ENCODE measurements at regions not wholly inside any gene's neighbourhood (a gene's known extent, or its start where the extent isn't known, plus 50 kb on each side); places are given as distances from the start of the nearest gene placed in this dataset.

GRCh38 chr18:54776282-54776977, 51.8 kb upstream of the RAB27B start:
- Histone ChIP-seq H3K4me3 (ENCODE audit: low read depth, low read length) (no peak overlapping the region), H4K12ac (ENCODE audit: low read depth, low read length) (no peak overlapping the region)

GRCh38 chr18:54777118-54777791, 51.0 kb upstream of the RAB27B start:
- H4K8ac ChIP-seq (ENCODE audit: low read depth, low read length) = no peak overlapping the region
- H2AK5ac ChIP-seq (ENCODE audit: low read length) = no peak overlapping the region
- H3K4ac ChIP-seq (ENCODE audit: low read depth, low read length) = no peak overlapping the region
- H3K27ac ChIP-seq (ENCODE audit: low read depth, low read length) = no peak overlapping the region
- peaks cover 0 to 2% of the 10 kb centered on the region in 2 experiments for H3K4me1 ChIP-seq (ENCODE audit: control insufficient read depth in 1 of 2, insufficient read depth in 2 of 2, low read length in 2 of 2)
- H3K79me2 ChIP-seq (ENCODE audit: control insufficient read depth, insufficient read depth, low read length, poor library complexity) = no peaks in the 10 kb centered on the region
- no peak overlapping the region for H3K14ac ChIP-seq (ENCODE audit: low read length)
- H3K36me3 ChIP-seq (ENCODE audit: control insufficient read depth in 1 of 2, insufficient read depth in 2 of 2, low read length in 2 of 2) = no peaks in the 10 kb centered on the region
- H3K18ac ChIP-seq (ENCODE audit: low read length) = no peak overlapping the region
- no peak overlapping the region for H4K12ac ChIP-seq (ENCODE audit: low read depth, low read length)
- H2BK12ac ChIP-seq (ENCODE audit: low read length) = no peak overlapping the region
- no peaks in the 10 kb centered on the region for H3K27me3 ChIP-seq (ENCODE audit: insufficient read depth, low read length)
- H4K91ac ChIP-seq (ENCODE audit: low read depth, low read length) = no peak overlapping the region
- H3K9ac ChIP-seq (ENCODE audit: low read length) = no peak overlapping the region
- WGBS (ENCODE audit: extremely low coverage, insufficient coverage, insufficient read length) = no CpG with 5 or more reads among the region's 1 CpG
- no peaks in the 10 kb centered on the region for H3K79me1 ChIP-seq (ENCODE audit: low read length)
- no peak overlapping the region for H3K23ac ChIP-seq (ENCODE audit: low read length)
- H2BK5ac ChIP-seq (ENCODE audit: low read depth, low read length, poor library complexity) = no peak overlapping the region
- DNase-seq = no peak
- no peak overlapping the region for H2BK120ac ChIP-seq (ENCODE audit: insufficient read depth, low read length, poor library complexity)
- H2AFZ ChIP-seq (ENCODE audit: insufficient read depth, low read length, poor library complexity) = no peak overlapping the region
- H3K4me2 ChIP-seq (ENCODE audit: low read length) = no peak overlapping the region
- no peak overlapping the region for H3K4me3 ChIP-seq (ENCODE audit: low read depth, low read length)
- no peaks in the 10 kb centered on the region for H3K9me3 ChIP-seq (ENCODE audit: insufficient read depth, low read depth, low read length)

More at GRCh38 chr18:54776282-54776977, 51.8 kb upstream of the RAB27B start:
- Histone ChIP-seq H3K9me3 (ENCODE audit: insufficient read depth, low read depth, low read length) (no peaks in the 10 kb centered on the region), H3K18ac (ENCODE audit: low read length) (no peak overlapping the region), H3K36me3 (ENCODE audit: control insufficient read depth in 1 of 2, insufficient read depth in 2 of 2, low read length in 2 of 2) (no peaks in the 10 kb centered on the region), H3K14ac (ENCODE audit: low read length) (no peak overlapping the region), H3K4me1 (ENCODE audit: control insufficient read depth in 1 of 2, insufficient read depth in 2 of 2, low read length in 2 of 2) (peaks cover 0 to 2% of the 10 kb centered on the region in 2 experiments), H3K27me3 (ENCODE audit: insufficient read depth, low read length) (no peaks in the 10 kb centered on the region), H3K79me2 (ENCODE audit: control insufficient read depth, insufficient read depth, low read length, poor library complexity) (no peaks in the 10 kb centered on the region), H3K27ac (ENCODE audit: low read depth, low read length) (no peak overlapping the region), H3K9ac (ENCODE audit: low read length) (no peak overlapping the region), H4K8ac (ENCODE audit: low read depth, low read length) (no peak overlapping the region), H3K4me2 (ENCODE audit: low read length) (no peak overlapping the region), H3K79me1 (ENCODE audit: low read length) (no peaks in the 10 kb centered on the region), H2AK5ac (ENCODE audit: low read length) (no peak overlapping the region), H3K23ac (ENCODE audit: low read length) (no peak overlapping the region), H3K4ac (ENCODE audit: low read depth, low read length) (no peak overlapping the region), H2BK120ac (ENCODE audit: insufficient read depth, low read length, poor library complexity) (no peak overlapping the region), H2BK12ac (ENCODE audit: low read length) (no peak overlapping the region), H4K91ac (ENCODE audit: low read depth, low read length) (no peak overlapping the region), H2AFZ (ENCODE audit: insufficient read depth, low read length, poor library complexity) (no peak overlapping the region), H2BK5ac (ENCODE audit: low read depth, low read length, poor library complexity) (no peak overlapping the region)
- DNase-seq = peak; percentile 89 to 92
- WGBS (ENCODE audit: extremely low coverage, insufficient coverage, insufficient read length) = no CpG with 5 or more reads among the region's 8 CpGs

GRCh38 chr18:54777989-54778388, 50.3 kb upstream of the RAB27B start:
- no peak overlapping the region for H3K23ac ChIP-seq (ENCODE audit: low read length)
- H2BK120ac ChIP-seq (ENCODE audit: insufficient read depth, low read length, poor library complexity) = no peak overlapping the region
- no peak overlapping the region for H2BK5ac ChIP-seq (ENCODE audit: low read depth, low read length, poor library complexity)
- no peak overlapping the region for H4K12ac ChIP-seq (ENCODE audit: low read depth, low read length)
- no peak overlapping the region for H3K4me2 ChIP-seq (ENCODE audit: low read length)
- no peak overlapping the region for H2BK12ac ChIP-seq (ENCODE audit: low read length)
- H2AFZ ChIP-seq (ENCODE audit: insufficient read depth, low read length, poor library complexity) = no peak overlapping the region
- H2AK5ac ChIP-seq (ENCODE audit: low read length) = no peak overlapping the region
- no peaks in the 10 kb centered on the region for H3K79me1 ChIP-seq (ENCODE audit: low read length)
- no peak overlapping the region for H4K91ac ChIP-seq (ENCODE audit: low read depth, low read length)
- H4K8ac ChIP-seq (ENCODE audit: low read depth, low read length) = no peak overlapping the region
- peaks cover 0 to 2% of the 10 kb centered on the region in 2 experiments for H3K4me1 ChIP-seq (ENCODE audit: control insufficient read depth in 1 of 2, insufficient read depth in 2 of 2, low read length in 2 of 2)
- H3K79me2 ChIP-seq (ENCODE audit: control insufficient read depth, insufficient read depth, low read length, poor library complexity) = no peaks in the 10 kb centered on the region
- H3K18ac ChIP-seq (ENCODE audit: low read length) = no peak overlapping the region
- no peak overlapping the region for H3K27ac ChIP-seq (ENCODE audit: low read depth, low read length)
- H3K4ac ChIP-seq (ENCODE audit: low read depth, low read length) = no peak overlapping the region
- H3K27me3 ChIP-seq (ENCODE audit: insufficient read depth, low read length) = no peaks in the 10 kb centered on the region
- no peak overlapping the region for H3K14ac ChIP-seq (ENCODE audit: low read length)
- no peak overlapping the region for H3K9ac ChIP-seq (ENCODE audit: low read length)
- H3K4me3 ChIP-seq (ENCODE audit: low read depth, low read length) = no peak overlapping the region
- H3K36me3 ChIP-seq (ENCODE audit: control insufficient read depth in 1 of 2, insufficient read depth in 2 of 2, low read length in 2 of 2) = no peaks in the 10 kb centered on the region
- no peak for DNase-seq
- WGBS (ENCODE audit: extremely low coverage, insufficient coverage, insufficient read length) = no CpG with 5 or more reads among the region's 4 CpGs
- no peaks in the 10 kb centered on the region for H3K9me3 ChIP-seq (ENCODE audit: insufficient read depth, low read depth, low read length)
